GM21447 (cell line): ENCODE measurements at regions not wholly inside any gene's neighbourhood (a gene's known extent, or its start where the extent isn't known, plus 50 kb on each side); places are given as distances from the start of the nearest gene placed in this dataset.
A peak's percentile ranks its signal among the peaks of the same experiment; 100 is the strongest.
"Not testable (repeated sequence)": the region's sequence is repeated elsewhere in the genome, so short reads cannot be mapped to it uniquely, and the experiment has no call there.

Source experiments
- ATAC-seq: cut with Tn5 transposase; IDR thresholded peaks from one replicate; pipeline ENCODE4 v1.9.1; 2021; ENCODE audit not compliant: unreplicated experiment

GRCh38 chr2:17202628-17203027 is 315.6 kb downstream of the RAD51AP2 start:
- ATAC-seq: peak; percentile 92

DNA sequence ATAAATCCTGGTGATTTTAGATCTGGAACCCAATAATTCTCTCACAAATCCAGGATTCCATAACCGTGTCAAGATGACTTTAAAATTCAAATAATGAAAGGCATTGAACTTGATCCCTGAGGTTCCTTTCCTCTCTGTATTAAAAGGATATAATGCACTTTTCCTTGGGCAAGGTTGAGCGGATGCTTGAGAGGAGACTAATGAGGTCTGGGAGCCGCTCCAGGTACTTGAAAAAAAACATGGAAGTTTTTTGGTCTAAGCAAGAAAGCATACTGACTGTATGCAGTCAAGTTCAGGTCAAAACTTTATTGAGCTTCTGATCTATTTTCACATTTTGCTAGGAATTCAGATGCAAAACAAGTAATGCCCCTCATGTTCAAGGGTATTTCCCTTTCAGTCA is 318.5 kb downstream of the RAD51AP2 start:
- no peak for ATAC-seq

GRCh38 chr2:17196380-17196779 is 321.9 kb downstream of the RAD51AP2 start:
- no peak for ATAC-seq

DNA sequence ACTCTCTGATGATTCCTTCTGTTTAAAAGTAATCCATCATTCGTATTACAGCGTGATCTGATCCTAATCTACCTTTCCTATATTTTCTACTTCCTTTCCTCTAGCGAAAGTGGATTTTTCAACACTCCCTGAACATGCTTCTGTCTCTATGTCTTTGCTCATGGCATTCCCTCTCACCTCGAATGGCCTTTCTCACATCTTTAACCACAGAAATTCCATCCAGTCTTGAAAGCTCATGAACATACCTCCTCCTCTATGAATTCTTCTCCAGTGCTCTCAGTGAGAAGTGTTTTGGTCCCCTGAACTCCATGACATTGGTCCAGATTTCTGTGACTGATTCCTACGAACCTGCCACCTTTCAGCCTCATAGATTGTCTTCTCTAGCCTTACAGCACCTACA is 323.2 kb downstream of the RAD51AP2 start:
- ATAC-seq: no peak

GRCh38 chr2:17194083-17194482 is 324.2 kb downstream of the RAD51AP2 start:
- ATAC-seq: no peak

DNA sequence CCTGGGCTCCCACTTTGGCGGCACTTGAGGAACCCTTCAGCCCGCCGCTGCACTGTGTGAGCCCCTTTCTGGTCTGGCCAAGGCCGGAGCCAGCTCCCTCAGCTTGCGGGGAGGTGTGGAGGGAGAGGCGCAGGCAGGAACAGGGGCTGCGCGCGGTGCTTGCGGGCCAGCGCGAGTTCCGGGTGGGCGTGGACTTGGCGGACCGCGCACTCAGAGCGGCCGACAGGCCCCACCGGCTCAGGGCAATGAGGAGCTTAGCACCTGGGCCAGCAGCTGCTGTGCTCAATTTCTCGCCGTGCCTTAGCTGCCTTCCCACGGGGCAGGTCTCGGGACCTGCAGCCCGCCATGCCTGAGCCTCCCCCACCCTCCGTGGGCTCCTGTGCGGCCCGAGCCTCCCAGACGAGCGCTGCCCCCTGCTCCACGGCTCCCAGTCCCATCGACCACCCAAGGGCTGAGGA is 324.8 kb downstream of the RAD51AP2 start:
- not testable (repeated sequence) for ATAC-seq

GRCh38 chr2:17191223-17191622 is 327.0 kb downstream of the RAD51AP2 start:
- ATAC-seq: no peak

DNA sequence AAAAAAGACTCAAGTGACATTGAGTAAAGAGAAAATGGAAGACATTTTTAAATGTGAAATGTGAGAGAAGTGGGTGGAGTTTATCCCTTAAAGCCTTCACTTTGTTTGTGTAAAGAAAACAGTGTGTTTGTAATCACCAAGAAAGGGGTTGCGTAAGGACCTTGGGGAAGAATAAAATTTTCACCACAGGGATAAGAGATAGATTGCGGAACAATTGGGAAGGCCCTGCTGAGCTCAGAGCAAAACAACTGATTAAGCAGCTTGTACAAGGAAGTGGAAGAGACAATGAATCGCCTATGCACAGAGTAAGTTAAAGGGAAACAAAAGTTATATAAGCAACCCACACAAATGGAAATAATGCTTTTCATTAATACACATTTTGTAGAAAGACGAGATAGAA is 327.7 kb downstream of the RAD51AP2 start:
- no peak for ATAC-seq

- ATAC-seq: no peak
Observed at GRCh38 chr2:17188721-17189120, 329.5 kb downstream of the RAD51AP2 start.

DNA sequence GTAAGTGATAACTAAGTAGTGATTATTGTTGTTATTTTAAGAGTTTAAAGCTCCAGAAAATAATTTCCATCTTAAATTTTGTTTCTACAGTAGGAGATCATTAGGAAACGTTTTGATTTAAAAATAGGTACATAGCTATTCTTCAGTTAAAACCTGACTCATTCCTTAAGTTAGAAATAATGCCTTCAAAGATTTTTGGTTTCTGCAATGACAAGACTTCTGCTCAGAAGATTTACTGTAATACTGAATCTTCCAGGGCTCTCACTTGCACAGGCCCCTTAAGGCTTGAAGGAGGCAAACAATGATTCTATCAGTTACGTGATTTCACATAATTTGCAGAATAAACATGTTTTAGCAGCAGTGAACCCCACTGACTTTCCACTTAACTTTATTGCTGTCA is 333.7 kb downstream of the RAD51AP2 start:
- no peak for ATAC-seq

DNA sequence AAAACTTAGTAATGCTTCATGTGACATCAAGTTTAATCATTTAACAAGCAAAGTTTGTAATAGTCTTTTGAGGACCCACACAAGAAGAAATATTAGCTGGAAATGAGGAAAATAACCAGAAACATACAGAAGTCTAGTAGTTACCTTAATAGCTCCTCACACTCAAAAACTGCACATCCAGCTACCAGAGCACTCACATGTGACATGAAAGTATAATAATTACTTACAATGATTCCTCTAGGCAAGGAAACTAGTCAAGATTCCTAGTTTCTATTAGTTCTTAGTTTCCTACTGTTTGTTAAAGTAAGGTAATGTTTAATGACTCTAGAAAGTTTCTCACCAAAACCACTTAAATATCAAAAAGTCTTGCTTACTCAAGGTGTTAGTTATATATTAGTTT is 335.8 kb downstream of the RAD51AP2 start:
- peak; percentile 41 for ATAC-seq

DNA sequence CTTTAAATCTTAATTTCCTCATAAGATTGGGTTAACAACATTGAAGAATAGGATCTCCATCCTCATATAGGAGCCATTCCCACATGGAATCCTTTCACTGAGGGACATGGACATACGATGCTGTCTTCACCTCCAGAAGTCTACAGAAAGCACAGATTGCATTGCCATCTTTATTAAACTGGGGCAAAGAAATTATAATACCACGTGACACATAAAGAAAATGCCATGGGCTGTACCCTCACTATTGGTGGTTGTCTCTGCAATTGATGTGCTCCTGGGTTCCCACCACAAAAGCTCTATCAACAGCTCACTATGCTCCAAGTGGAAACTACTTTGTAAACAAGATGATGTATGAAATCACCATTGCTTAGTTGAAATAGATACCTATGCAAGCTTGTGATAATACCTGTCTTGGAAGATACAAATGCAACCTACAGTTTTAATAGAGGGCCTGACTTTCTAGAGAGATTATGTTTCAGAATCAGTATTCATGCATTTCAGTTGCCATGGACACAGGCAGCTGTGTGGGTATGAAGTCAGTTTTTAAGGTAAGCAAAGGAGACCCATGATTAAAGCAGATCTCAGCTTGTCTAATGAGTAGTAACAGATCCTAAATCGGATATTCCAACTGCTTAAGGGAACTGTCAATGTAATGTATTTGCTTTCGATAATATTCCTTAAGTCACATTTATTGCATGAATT is 337.0 kb downstream of the RAD51AP2 start:
- ATAC-seq: no peak

GRCh38 chr2:17179145-17179808 is 339.0 kb downstream of the RAD51AP2 start:
- ATAC-seq: no peak

DNA sequence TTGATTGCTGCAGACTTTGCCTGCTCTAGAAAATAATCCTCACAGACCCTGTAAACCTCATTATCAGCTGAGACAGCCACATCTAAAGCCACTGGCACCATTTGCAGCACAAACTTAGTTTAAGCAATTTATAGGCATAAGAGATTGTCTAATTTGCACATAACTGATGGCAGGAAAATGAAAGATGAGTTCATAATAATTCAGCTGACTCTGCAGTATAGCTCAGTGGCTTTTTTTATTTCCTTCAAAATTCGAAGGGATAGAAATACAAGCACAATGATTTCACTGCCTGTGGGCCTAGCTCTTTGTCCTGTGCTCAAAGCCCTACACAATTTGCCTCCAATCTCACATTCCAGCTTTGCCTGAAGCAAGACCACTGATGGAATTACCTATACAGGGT is 341.2 kb downstream of the RAD51AP2 start:
- ATAC-seq: no peak

DNA sequence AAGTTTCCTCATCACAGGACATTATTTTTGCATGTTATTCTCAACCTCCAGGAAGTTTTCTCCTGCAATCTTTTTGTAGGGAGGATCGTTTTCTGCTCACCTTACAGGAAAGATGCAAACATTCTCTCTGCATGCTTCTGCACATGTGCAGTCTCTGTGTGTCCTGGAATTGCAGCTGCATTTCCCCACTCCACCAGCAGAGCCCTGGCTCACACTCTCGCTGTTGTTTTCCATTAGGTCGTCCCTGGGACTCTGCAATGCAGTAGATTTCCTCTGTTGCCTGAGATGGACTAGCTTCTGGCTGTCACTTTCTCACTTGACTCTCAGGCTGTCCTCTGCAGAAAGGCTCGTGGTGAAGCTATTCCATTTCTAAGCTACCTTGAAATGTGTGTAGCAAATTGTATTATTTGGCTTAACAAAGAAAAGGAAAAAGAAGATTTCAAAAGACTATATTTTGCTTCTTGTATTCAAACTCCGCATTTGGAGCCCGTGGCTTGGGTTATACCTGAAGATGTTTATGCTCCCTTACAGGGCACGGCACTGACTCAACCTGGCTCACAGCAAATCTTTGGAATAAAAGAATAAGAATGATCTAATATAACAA is 346.7 kb downstream of the RAD51AP2 start:
- ATAC-seq: peak; percentile 83

DNA sequence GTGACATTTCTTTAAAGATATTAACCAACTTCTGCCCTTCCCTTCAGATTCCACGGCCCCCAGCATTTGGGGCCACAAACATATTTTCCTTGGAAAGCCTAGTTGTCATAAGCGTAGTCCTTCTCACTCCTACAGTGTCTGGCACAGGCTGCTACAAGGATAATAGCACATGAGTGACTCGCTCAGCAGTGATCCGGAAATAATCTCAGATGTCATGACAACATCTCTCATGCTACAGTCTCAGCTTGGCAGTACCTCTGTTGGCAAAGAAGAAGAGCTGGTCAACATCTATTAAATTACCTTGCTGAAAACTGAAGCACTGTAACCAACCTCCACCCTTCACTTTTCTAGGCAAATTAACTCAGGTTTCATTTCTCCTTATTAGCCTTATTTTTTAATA is 351.7 kb downstream of the RAD51AP2 start:
- no peak for ATAC-seq

- no peak for ATAC-seq
Observed at GRCh38 chr2:17164550-17164949, 353.7 kb downstream of the RAD51AP2 start.

DNA sequence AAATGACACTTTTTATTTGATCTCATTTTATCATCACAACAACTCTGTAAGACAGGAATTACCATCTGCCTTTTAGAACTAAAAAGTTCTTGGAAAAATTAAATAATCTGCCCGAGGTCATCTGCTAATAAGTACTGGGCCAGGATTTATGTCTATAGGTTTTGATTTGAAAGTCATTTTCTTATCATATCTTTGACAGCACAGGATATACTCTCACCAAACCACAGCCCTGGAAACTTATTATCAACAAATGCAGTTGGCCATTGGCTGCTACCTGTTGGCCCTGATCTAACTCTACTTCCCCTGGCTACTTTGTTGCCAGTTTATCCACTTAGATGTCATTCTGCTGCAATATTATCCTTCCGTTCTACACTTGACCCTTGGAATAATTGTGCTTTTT is 354.6 kb downstream of the RAD51AP2 start:
- no peak for ATAC-seq

DNA sequence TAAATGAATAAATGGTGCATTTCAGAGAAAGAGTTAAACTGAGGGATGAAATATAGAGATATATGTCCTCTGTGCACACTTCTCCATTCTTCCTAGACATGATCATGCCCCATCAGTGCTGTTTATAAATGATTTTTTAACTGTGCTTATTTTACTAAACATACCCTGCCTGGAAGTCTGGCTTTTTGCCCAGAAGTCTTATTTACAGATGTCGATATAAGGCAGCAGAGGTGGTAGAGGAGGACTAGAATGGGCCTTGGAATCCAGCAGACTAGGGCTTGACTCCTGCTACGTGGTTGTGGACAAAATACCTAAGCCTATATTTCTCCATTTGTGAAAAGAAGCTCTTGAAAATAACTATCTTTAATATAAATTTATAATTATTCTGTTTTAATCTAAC is 355.5 kb downstream of the RAD51AP2 start:
- ATAC-seq: no peak

DNA sequence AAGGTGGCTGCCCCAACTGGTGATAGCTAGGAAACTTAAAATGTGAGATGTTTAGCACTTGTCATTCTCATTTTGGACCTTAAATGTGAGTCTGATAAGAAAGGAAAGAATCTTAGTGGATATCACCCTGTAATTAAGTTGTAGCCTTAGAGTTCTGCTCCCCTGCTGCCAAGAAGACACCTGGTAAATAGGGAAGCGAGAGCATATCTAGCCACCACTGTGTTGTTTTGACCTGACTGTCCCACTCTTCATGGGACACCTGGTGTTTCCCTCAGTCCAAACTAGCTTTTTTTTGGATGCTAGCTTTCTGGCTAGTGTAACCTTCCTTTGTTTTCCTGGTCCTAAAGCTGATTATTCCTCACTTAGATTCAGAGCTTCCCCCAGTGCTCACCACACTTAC is 357.6 kb downstream of the RAD51AP2 start:
- ATAC-seq: peak; percentile 88

GRCh38 chr2:17156086-17156485 is 362.2 kb downstream of the RAD51AP2 start:
- no peak for ATAC-seq

DNA sequence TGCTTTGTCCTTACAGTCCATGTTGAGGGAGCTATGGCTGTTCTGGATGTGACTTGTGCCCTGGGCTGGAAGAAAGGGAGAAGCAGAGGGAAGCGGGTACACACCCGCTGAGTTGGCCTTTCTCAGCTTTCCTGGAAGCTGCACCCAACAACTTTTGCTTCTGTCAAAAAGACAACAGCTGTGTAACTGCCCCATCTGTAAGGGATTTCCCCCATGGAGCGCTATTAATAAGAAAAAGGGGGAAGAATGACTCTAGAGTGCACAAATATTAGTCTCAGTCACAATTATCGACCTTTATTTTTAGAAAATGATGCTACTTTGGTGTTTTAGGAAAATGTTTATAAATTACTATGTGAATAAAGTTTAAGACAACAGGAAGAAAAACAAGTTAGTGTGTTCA is 368.3 kb downstream of the RAD51AP2 start:
- no peak for ATAC-seq
